Fibroblast of the aortic adventitia (primary cell): ENCODE measurements at regions not wholly inside any gene's neighbourhood (a gene's known extent, or its start where the extent isn't known, plus 50 kb on each side); places are given as distances from the start of the nearest gene placed in this dataset.

Source experiments
- DNase-seq: peaks from one replicate; pipeline ENCODE4 v3.0.0-alpha.2; 2010; ENCODE audit warnings: low read depth
- H3K4me3 ChIP-seq: 2 replicates; pipeline ENCODE4 v1.5.1; 2011; ENCODE audit warnings: low read depth, mild to moderate bottlenecking, control low read depth, low read length, moderate library complexity
- CTCF ChIP-seq: IDR thresholded peaks from 2 replicates; pipeline ENCODE4 v1.5.1; 2011; ENCODE audit warnings: mild to moderate bottlenecking, low read length, control low read depth, inconsistent platforms; ENCODE audit not compliant: insufficient read depth

- no peak overlapping the region for H3K4me3 ChIP-seq
- no peak for DNase-seq
- TF ChIP-seq CTCF, result no peak
Measured at GRCh38 chr1:29812408-29813135, 576.2 kb downstream of the PTPRU start.

- H3K4me3 ChIP-seq, result no peak overlapping the region
- DNase-seq, result no peak
- TF ChIP-seq CTCF, result no peak
Measured at GRCh38 chr1:29811727-29812407, 575.5 kb downstream of the PTPRU start.

GRCh38 chr1:29811247-29811646, 574.9 kb downstream of the PTPRU start:
- H3K4me3 ChIP-seq, result no peak overlapping the region
- TF ChIP-seq CTCF, result no peak
- DNase-seq, result no peak

GRCh38 chr1:29810121-29811120, 574.1 kb downstream of the PTPRU start:
- H3K4me3 ChIP-seq, result no peak overlapping the region
- DNase-seq, result no peak
- no peak for TF ChIP-seq CTCF

- no peak for DNase-seq
Measured at GRCh38 chr1:29809446-29810120, 573.3 kb downstream of the PTPRU start.

More at GRCh38 chr1:29809446-29810120, 573.3 kb downstream of the PTPRU start:
- H3K4me3 ChIP-seq, result no peak overlapping the region
- no peak for TF ChIP-seq CTCF
